ENCODE measurements at regions not wholly inside any gene's neighbourhood (a gene's known extent, or its start where the extent isn't known, plus 50 kb on each side); places are given as distances from the start of the nearest gene placed in this dataset.

- intact Hi-C loops (cut with DNase I) = no loop called here
- H3K27me3 ChIP-seq = no peaks in the 10 kb centered on the region
- no peaks in the 10 kb centered on the region for H3K36me3 ChIP-seq (replicated peaks in 1 of 2; ENCODE audit: insufficient read depth in 1 of 2, low read depth in 2 of 2)
- WGBS, 2 donors = 75 to 78% methylated on average over 7 of the region's 7 CpGs
- no peak overlapping the region for H3K27ac ChIP-seq
- H3K9me3 ChIP-seq = no peaks in the 10 kb centered on the region
- ATAC-seq (no peak), DNase-seq (no peak)
- H3K4me1 ChIP-seq = no peaks in the 10 kb centered on the region
- no peak overlapping the region for H3K4me3 ChIP-seq
- TF ChIP-seq CTCF (IDR thresholded peaks at IDR 0.05) (no peak), POLR2A (IDR thresholded peaks at IDR 0.05) (no peak)
These were observed 612.1 kb upstream of the NR2F2 start for GRCh38 chr15:95718441-95718840.

GRCh38 chr15:95724908-95725633, 605.4 kb upstream of the NR2F2 start:
- DNase-seq = no peak
- WGBS, 2 donors = 63 to 64% methylated on average over 3 of the region's 3 CpGs
- ATAC-seq = no peak
- no peak overlapping the region for H3K4me3 ChIP-seq
- intact Hi-C loops (cut with DNase I) = no loop called here
- no peaks in the 10 kb centered on the region for H3K4me1 ChIP-seq
- H3K9me3 ChIP-seq = no peaks in the 10 kb centered on the region
- no peak overlapping the region for H3K27ac ChIP-seq
- H3K36me3 ChIP-seq (replicated peaks in 1 of 2; ENCODE audit: insufficient read depth in 1 of 2, low read depth in 2 of 2) = no peaks in the 10 kb centered on the region
- no peaks in the 10 kb centered on the region for H3K27me3 ChIP-seq
- TF ChIP-seq CTCF (IDR thresholded peaks at IDR 0.05) (no peak), POLR2A (IDR thresholded peaks at IDR 0.05) (no peak)

- no peak overlapping the region for H3K4me3 ChIP-seq
- no peak overlapping the region for H3K27ac ChIP-seq
- H3K4me1 ChIP-seq = no peaks in the 10 kb centered on the region
- DNase-seq (no peak), ATAC-seq (no peak)
- no peaks in the 10 kb centered on the region for H3K9me3 ChIP-seq
- 74 to 80% methylated on average over 4 of the region's 4 CpGs for WGBS, 2 donors
- no peaks in the 10 kb centered on the region for H3K27me3 ChIP-seq
- H3K36me3 ChIP-seq (replicated peaks in 1 of 2; ENCODE audit: insufficient read depth in 1 of 2, low read depth in 2 of 2) = no peaks in the 10 kb centered on the region
- TF ChIP-seq POLR2A (IDR thresholded peaks at IDR 0.05) (no peak), CTCF (IDR thresholded peaks at IDR 0.05) (no peak)
- intact Hi-C loops (cut with DNase I) = no loop called here
These were observed 603.6 kb upstream of the NR2F2 start for GRCh38 chr15:95726891-95727290.

GRCh38 chr15:95733931-95734330, 596.6 kb upstream of the NR2F2 start:
- no peak overlapping the region for H3K27ac ChIP-seq
- no peaks in the 10 kb centered on the region for H3K4me1 ChIP-seq
- intact Hi-C loops (cut with DNase I) = no loop called here
- 33 to 43% methylated on average over 3 of the region's 3 CpGs for WGBS, 2 donors
- H3K36me3 ChIP-seq (replicated peaks in 1 of 2; ENCODE audit: insufficient read depth in 1 of 2, low read depth in 2 of 2) = no peaks in the 10 kb centered on the region
- TF ChIP-seq CTCF (IDR thresholded peaks at IDR 0.05) (no peak), POLR2A (IDR thresholded peaks at IDR 0.05) (no peak)
- DNase-seq (no peak), ATAC-seq (no peak)
- H3K9me3 ChIP-seq = no peaks in the 10 kb centered on the region
- no peaks in the 10 kb centered on the region for H3K27me3 ChIP-seq
- H3K4me3 ChIP-seq = no peak overlapping the region

Data from body of pancreas (tissue), 4 donors.